ENCODE measurements at regions not wholly inside any gene's neighbourhood (a gene's known extent, or its start where the extent isn't known, plus 50 kb on each side); places are given as distances from the start of the nearest gene placed in this dataset.

DNA sequence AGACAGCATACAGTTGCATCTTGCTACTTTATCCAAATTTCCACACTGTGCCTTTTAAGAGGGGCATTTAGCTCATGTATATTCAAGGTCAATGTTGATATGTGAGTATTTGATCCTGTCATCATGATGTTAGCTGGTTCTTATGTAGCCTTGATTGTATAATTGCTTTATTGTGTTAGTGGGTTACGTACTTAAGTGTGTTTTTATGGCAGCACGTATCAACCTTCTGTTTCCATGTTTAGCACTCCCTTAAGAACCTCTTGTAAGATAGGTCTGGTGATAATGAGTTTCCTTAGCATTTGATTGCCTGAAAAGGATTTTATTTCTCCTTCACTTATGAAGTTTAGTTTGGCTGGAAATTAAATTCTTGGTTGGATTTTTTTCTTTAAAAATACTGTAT is 445.2 kb downstream of the NAV3 start:
- no peak for TF ChIP-seq GATA2 (IDR thresholded peaks at IDR 0.05; ENCODE audit: low read depth, low read length)
- TF ChIP-seq GATA3 (IDR thresholded peaks at IDR 0.05; ENCODE audit: low read depth, low read length), result no peak
